H9 (cell line): ENCODE measurements at regions not wholly inside any gene's neighbourhood (a gene's known extent, or its start where the extent isn't known, plus 50 kb on each side); places are given as distances from the start of the nearest gene placed in this dataset.

ENCODE experiments used
- DNase-seq: peaks from one replicate; pipeline ENCODE4 v3.0.0-alpha.2; 2017
- H2AFZ ChIP-seq: one replicate; pipeline ENCODE4 v1.6.1; 2013; ENCODE audit warnings: mild to moderate bottlenecking, low read length, control low read depth, moderate library complexity
- H2AK5ac ChIP-seq: 2 replicates; pipeline ENCODE4 v1.6.1; 2013; ENCODE audit warnings: low read length, control low read depth, mixed read lengths; ENCODE audit not compliant: insufficient read length
- H2BK120ac ChIP-seq: one replicate; pipeline ENCODE4 v1.6.1; 2013; ENCODE audit warnings: low read depth, mild to moderate bottlenecking, low read length, control low read depth, inconsistent platforms; ENCODE audit not compliant: poor library complexity, severe bottlenecking
- H2BK12ac ChIP-seq: 2 replicates; pipeline ENCODE4 v1.6.1; 2013; ENCODE audit warnings: low read length, control low read depth, mixed read lengths, low read depth; ENCODE audit not compliant: insufficient read length
- H2BK15ac ChIP-seq: 2 replicates; pipeline ENCODE4 v1.6.1; 2013; ENCODE audit warnings: low read depth, low read length, control low read depth
- H2BK20ac ChIP-seq: one replicate; pipeline ENCODE4 v1.6.1; 2013; ENCODE audit warnings: low read depth, mild to moderate bottlenecking, low read length, control low read depth, inconsistent platforms; ENCODE audit not compliant: poor library complexity, severe bottlenecking
- H2BK5ac ChIP-seq: 2 replicates; pipeline ENCODE4 v1.6.1; 2013; ENCODE audit warnings: low read length, control low read depth, mixed read lengths; ENCODE audit not compliant: insufficient read length
- H3K14ac ChIP-seq: 2 replicates; pipeline ENCODE4 v1.6.1; 2013; ENCODE audit warnings: low read length, control low read depth; ENCODE audit not compliant: insufficient read depth
- H3K18ac ChIP-seq: 2 replicates; pipeline ENCODE4 v1.6.1; 2013; ENCODE audit warnings: low read depth, mild to moderate bottlenecking, mixed read lengths, low read length, control low read depth; ENCODE audit not compliant: insufficient read length
- H3K23ac ChIP-seq: 2 replicates; pipeline ENCODE4 v1.6.1; 2013; ENCODE audit warnings: low read length, control low read depth, mixed read lengths, low read depth; ENCODE audit not compliant: insufficient read length
- H3K23me2 ChIP-seq: 2 replicates; pipeline ENCODE4 v1.6.1; 2013; ENCODE audit warnings: low read depth, mild to moderate bottlenecking, mixed read lengths, low read length, control low read depth; ENCODE audit not compliant: insufficient read length, poor library complexity, severe bottlenecking
- H3K27ac ChIP-seq: 2 replicates; pipeline ENCODE4 v1.5.1; 2013; ENCODE audit warnings: low read length, control low read depth, mixed read lengths, low read depth; ENCODE audit not compliant: insufficient read length
- H3K27me3 ChIP-seq: 2 replicates; pipeline ENCODE4 v1.6.1; 2013; ENCODE audit warnings: low read length, control low read depth, inconsistent platforms; ENCODE audit not compliant: insufficient read depth
- H3K4ac ChIP-seq: 2 replicates; pipeline ENCODE4 v1.6.1; 2013; ENCODE audit warnings: low read depth, mild to moderate bottlenecking, control low read depth, inconsistent platforms, low read length, moderate library complexity
- H3K4me1 ChIP-seq: 2 replicates; pipeline ENCODE4 v1.6.1; 2013; ENCODE audit warnings: low read length, control low read depth, inconsistent platforms; ENCODE audit not compliant: insufficient read depth
- H3K4me2 ChIP-seq: 2 replicates; pipeline ENCODE4 v1.6.1; 2013; ENCODE audit warnings: low read length, control low read depth, mixed read lengths; ENCODE audit not compliant: insufficient read length, insufficient read depth
- H3K56ac ChIP-seq: 2 replicates; pipeline ENCODE4 v1.6.1; 2013; ENCODE audit warnings: low read depth, mild to moderate bottlenecking, mixed read lengths, low read length, control low read depth; ENCODE audit not compliant: insufficient read length
- H3K79me1 ChIP-seq: 2 replicates; pipeline ENCODE4 v1.6.1; 2013; ENCODE audit warnings: low read depth, mild to moderate bottlenecking, moderate library complexity, low read length, control low read depth, inconsistent platforms; ENCODE audit not compliant: insufficient read depth, poor library complexity, severe bottlenecking
- H3K79me2 ChIP-seq: 2 replicates; pipeline ENCODE4 v1.6.1; 2013; ENCODE audit warnings: low read length, control low read depth, inconsistent platforms; ENCODE audit not compliant: insufficient read depth
- H3K9ac ChIP-seq: 2 replicates; pipeline ENCODE4 v1.6.1; 2013; ENCODE audit warnings: low read length, control low read depth, mixed read lengths; ENCODE audit not compliant: insufficient read length; ENCODE audit errors: extremely low read depth
- H3K9me3 ChIP-seq: one replicate; pipeline ENCODE4 v1.6.1; 2013; ENCODE audit warnings: low read depth, low read length, inconsistent platforms; ENCODE audit not compliant: control insufficient read depth
- H3T11ph ChIP-seq: one replicate; pipeline ENCODE4 v1.6.1; 2013; ENCODE audit warnings: mild to moderate bottlenecking, low read length, control low read depth, inconsistent platforms
- H4K20me1 ChIP-seq: one replicate; pipeline ENCODE4 v1.6.1; 2013; ENCODE audit not compliant: control insufficient read depth, insufficient read length, insufficient read depth
- H4K5ac ChIP-seq: 2 replicates; pipeline ENCODE4 v1.6.1; 2013; ENCODE audit warnings: low read depth, mild to moderate bottlenecking, mixed read lengths, low read length, control low read depth; ENCODE audit not compliant: insufficient read length
- H4K8ac ChIP-seq: replicated peaks from 2 replicates; pipeline ENCODE4 v1.6.1; 2013; ENCODE audit warnings: low read length, control low read depth, mixed read lengths, low read depth; ENCODE audit not compliant: insufficient read length
- H4K91ac ChIP-seq: 2 replicates; pipeline ENCODE4 v1.6.1; 2013; ENCODE audit warnings: low read depth, mild to moderate bottlenecking, moderate library complexity, mixed read lengths, low read length, control low read depth; ENCODE audit not compliant: insufficient read length
- H3K27ac Mint-ChIP-seq, 3 experiments: 2 replicates in 2 of 3; 3 replicates in 1 of 3; pipeline ENCODE4 v1.8.0; 2020 to 2021; ENCODE audit warnings: mixed read lengths in 3 of 3, mild to moderate bottlenecking in 1 of 3, moderate library complexity in 1 of 3
- H3K27me3 Mint-ChIP-seq: 2 replicates; pipeline ENCODE4 v1.8.0; 2021; ENCODE audit warnings: low read depth, mild to moderate bottlenecking, moderate library complexity, mixed read lengths
- H3K36me3 Mint-ChIP-seq, 3 experiments: 2 replicates in 2 of 3; 3 replicates in 1 of 3; pipeline ENCODE4 v1.8.0; 2020 to 2021; ENCODE audit warnings: low read depth in 3 of 3, mixed read lengths in 3 of 3; ENCODE audit not compliant: insufficient read depth in 1 of 3
- H3K4me1 Mint-ChIP-seq, 2 experiments: 2 replicates each; pipeline ENCODE4 v1.8.0; 2020; ENCODE audit warnings: mixed read lengths in 2 of 2
- H3K4me3 Mint-ChIP-seq, 2 experiments: 2 replicates in 1 of 2; 3 replicates in 1 of 2; pipeline ENCODE4 v1.8.0; 2020 to 2021; ENCODE audit warnings: mild to moderate bottlenecking in 2 of 2, mixed read lengths in 2 of 2, moderate library complexity in 1 of 2
- H3K9me3 Mint-ChIP-seq, 2 experiments: 2 replicates in 1 of 2; 3 replicates in 1 of 2; pipeline ENCODE4 v1.8.0; 2020; ENCODE audit warnings: mild to moderate bottlenecking in 2 of 2, mixed read lengths in 2 of 2, moderate library complexity in 1 of 2
- CTCF ChIP-seq: fragments of 200-600 bp; sonication (generic); conservative IDR thresholded peaks from 3 replicates; pipeline ENCODE4 v1.8.0; 2021; ENCODE audit warnings: antibody characterized with exemption, mild to moderate bottlenecking

GRCh38 chr4:159748834-159749444 is 646.1 kb downstream of the RAPGEF2 start:
- no peaks in the 10 kb centered on the region for H3K4me1 ChIP-seq
- H3K79me1 ChIP-seq = no peaks in the 10 kb centered on the region
- H3K79me2 ChIP-seq = no peaks in the 10 kb centered on the region
- no peak overlapping the region for H2BK20ac ChIP-seq
- H3K9me3 ChIP-seq = no peaks in the 10 kb centered on the region
- H3K4ac ChIP-seq = no peak overlapping the region
- H4K8ac ChIP-seq = no peak overlapping the region
- H2BK12ac ChIP-seq = no peak overlapping the region
- no peaks in the 10 kb centered on the region for H3K23me2 ChIP-seq
- H3K4me1 Mint-ChIP-seq = peaks cover 3 to 4% of the 10 kb centered on the region in 2 experiments; a peak in 2 of 4 replicates
- H3K27me3 ChIP-seq = no peaks in the 10 kb centered on the region
- H2BK5ac ChIP-seq = no peak overlapping the region
- H2AK5ac ChIP-seq = no peak overlapping the region
- H3T11ph ChIP-seq = no peak overlapping the region
- H3K36me3 Mint-ChIP-seq = peaks cover 0 to 7% (median 4%) of the 10 kb centered on the region in 3 experiments; a peak in 5 of 7 replicates
- H4K20me1 ChIP-seq = no peaks in the 10 kb centered on the region
- no peak overlapping the region for H3K4me3 Mint-ChIP-seq
- H3K27ac ChIP-seq = no peak overlapping the region
- H4K5ac ChIP-seq = no peak overlapping the region
- DNase-seq = no peak
- H3K23ac ChIP-seq = no peak overlapping the region
- TF ChIP-seq CTCF = no peak
- H2BK120ac ChIP-seq = no peak overlapping the region
- no peak overlapping the region for H2BK15ac ChIP-seq
- H3K56ac ChIP-seq = no peak overlapping the region
- no peak overlapping the region for H3K9ac ChIP-seq
- H4K91ac ChIP-seq = no peak overlapping the region
- H3K27ac Mint-ChIP-seq = no peak overlapping the region
- H3K27me3 Mint-ChIP-seq = no peaks in the 10 kb centered on the region
- H3K9me3 Mint-ChIP-seq = peaks cover 7 to 14% of the 10 kb centered on the region in 2 experiments
- no peak overlapping the region for H3K18ac ChIP-seq
- H3K4me2 ChIP-seq = no peak overlapping the region
- no peak overlapping the region for H2AFZ ChIP-seq
- H3K14ac ChIP-seq = no peak overlapping the region
